22Rv1 (cell line): ENCODE measurements at regions not wholly inside any gene's neighbourhood (a gene's known extent, or its start where the extent isn't known, plus 50 kb on each side); places are given as distances from the start of the nearest gene placed in this dataset.

Experiments used
- ZFX ChIP-seq: fragments of 450-650 bp; IDR thresholded peaks from 2 replicates; pipeline ENCODE4 v1.6.1; 2017; ENCODE audit warnings: antibody characterized with exemption, borderline replicate concordance
- TF ChIP-seq, protein P1 (sequence below): fragments of 450-650 bp; IDR thresholded peaks from 2 replicates; pipeline ENCODE4 v1.5.1; 2017; ENCODE audit warnings: mild to moderate bottlenecking

- TF ChIP-seq, protein P1, sequence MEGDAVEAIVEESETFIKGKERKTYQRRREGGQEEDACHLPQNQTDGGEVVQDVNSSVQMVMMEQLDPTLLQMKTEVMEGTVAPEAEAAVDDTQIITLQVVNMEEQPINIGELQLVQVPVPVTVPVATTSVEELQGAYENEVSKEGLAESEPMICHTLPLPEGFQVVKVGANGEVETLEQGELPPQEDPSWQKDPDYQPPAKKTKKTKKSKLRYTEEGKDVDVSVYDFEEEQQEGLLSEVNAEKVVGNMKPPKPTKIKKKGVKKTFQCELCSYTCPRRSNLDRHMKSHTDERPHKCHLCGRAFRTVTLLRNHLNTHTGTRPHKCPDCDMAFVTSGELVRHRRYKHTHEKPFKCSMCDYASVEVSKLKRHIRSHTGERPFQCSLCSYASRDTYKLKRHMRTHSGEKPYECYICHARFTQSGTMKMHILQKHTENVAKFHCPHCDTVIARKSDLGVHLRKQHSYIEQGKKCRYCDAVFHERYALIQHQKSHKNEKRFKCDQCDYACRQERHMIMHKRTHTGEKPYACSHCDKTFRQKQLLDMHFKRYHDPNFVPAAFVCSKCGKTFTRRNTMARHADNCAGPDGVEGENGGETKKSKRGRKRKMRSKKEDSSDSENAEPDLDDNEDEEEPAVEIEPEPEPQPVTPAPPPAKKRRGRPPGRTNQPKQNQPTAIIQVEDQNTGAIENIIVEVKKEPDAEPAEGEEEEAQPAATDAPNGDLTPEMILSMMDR, result no peak
- no peak for TF ChIP-seq ZFX
Observed at GRCh38 chr13:82560889-82561288, 1321.4 kb downstream of the SLITRK1 start.
